ENCODE measurements at regions not wholly inside any gene's neighbourhood (a gene's known extent, or its start where the extent isn't known, plus 50 kb on each side); places are given as distances from the start of the nearest gene placed in this dataset.
A peak's percentile ranks its signal among the peaks of the same experiment; 100 is the strongest.

GRCh38 chr6:137365707-137366437, 128.3 kb downstream of the OLIG3 start:
- H3K4me1 Mint-ChIP-seq: peaks cover 29% of the 10 kb centered on the region
- no peaks in the 10 kb centered on the region for H3K36me3 Mint-ChIP-seq
- POLR2A ChIA-PET: interaction anchor here (0.6 kb wide), 1 partner anchor 1150 kb away, joined by 3 read pairs; no protein-coding TSS in a partner anchor
- H3K27me3 Mint-ChIP-seq (ENCODE audit: low read depth): no peaks in the 10 kb centered on the region
- TF ChIP-seq ETV6 (CRISPR knock-in tag; IDR thresholded peaks at IDR 0.05): peak; percentile 51; the same call in 1 of the 2 replicates
- no peak for TF ChIP-seq ZBTB21 (CRISPR knock-in tag; IDR thresholded peaks at IDR 0.05; ENCODE audit: borderline replicate concordance)
- TF ChIP-seq SP1 (CRISPR knock-in tag; conservative IDR thresholded peaks at IDR 0.05): no peak
- TF ChIP-seq, protein P1, sequence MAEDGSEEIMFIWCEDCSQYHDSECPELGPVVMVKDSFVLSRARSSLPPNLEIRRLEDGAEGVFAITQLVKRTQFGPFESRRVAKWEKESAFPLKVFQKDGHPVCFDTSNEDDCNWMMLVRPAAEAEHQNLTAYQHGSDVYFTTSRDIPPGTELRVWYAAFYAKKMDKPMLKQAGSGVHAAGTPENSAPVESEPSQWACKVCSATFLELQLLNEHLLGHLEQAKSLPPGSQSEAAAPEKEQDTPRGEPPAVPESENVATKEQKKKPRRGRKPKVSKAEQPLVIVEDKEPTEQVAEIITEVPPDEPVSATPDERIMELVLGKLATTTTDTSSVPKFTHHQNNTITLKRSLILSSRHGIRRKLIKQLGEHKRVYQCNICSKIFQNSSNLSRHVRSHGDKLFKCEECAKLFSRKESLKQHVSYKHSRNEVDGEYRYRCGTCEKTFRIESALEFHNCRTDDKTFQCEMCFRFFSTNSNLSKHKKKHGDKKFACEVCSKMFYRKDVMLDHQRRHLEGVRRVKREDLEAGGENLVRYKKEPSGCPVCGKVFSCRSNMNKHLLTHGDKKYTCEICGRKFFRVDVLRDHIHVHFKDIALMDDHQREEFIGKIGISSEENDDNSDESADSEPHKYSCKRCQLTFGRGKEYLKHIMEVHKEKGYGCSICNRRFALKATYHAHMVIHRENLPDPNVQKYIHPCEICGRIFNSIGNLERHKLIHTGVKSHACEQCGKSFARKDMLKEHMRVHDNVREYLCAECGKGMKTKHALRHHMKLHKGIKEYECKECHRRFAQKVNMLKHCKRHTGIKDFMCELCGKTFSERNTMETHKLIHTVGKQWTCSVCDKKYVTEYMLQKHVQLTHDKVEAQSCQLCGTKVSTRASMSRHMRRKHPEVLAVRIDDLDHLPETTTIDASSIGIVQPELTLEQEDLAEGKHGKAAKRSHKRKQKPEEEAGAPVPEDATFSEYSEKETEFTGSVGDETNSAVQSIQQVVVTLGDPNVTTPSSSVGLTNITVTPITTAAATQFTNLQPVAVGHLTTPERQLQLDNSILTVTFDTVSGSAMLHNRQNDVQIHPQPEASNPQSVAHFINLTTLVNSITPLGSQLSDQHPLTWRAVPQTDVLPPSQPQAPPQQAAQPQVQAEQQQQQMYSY (CRISPR knock-in tag; IDR thresholded peaks at IDR 0.05): no peak
- no peak for TF ChIP-seq JAZF1 (CRISPR knock-in tag; IDR thresholded peaks at IDR 0.05)
- TF ChIP-seq MLX (CRISPR knock-in tag; IDR thresholded peaks at IDR 0.05): no peak
- H3K27ac Mint-ChIP-seq: no peak overlapping the region
- CTCF ChIA-PET: interaction anchor here (0.8 to 1.2 kb wide), 2 partner anchors 223 to 289 kb away, joined by 4 read pairs; no protein-coding TSS in a partner anchor
- H3K9me3 Mint-ChIP-seq: no peaks in the 10 kb centered on the region
- ATAC-seq (peak; percentile 76), DNase-seq (ENCODE audit: low spot score) (no peak)
- H3K4me3 Mint-ChIP-seq: no peak overlapping the region

DNA sequence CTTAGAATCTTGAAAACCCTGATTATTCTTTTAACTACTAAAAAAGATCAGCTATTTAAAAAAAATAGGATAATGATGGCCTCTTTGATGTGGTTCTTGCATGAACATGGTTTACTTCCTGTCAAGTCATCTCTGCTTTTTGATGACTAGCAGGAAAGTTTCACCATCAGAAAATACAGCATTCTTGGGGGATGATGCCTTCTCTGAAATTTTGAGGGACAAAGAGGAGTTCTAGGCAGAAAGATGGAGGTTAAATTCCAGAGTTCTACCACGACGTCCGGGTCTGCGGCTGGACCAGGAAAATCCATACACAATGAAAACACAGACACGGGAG, 130.4 kb downstream of the OLIG3 start:
- CTCF ChIA-PET: no interaction called here
- no peaks in the 10 kb centered on the region for H3K36me3 Mint-ChIP-seq
- POLR2A ChIA-PET: no interaction called here

More for the DNA sequence above, 130.4 kb downstream of the OLIG3 start:
- H3K4me3 Mint-ChIP-seq: no peak overlapping the region
- H3K27ac Mint-ChIP-seq: peak overlapping the region; percentile 60; the same call in 1 of the 2 replicates
- ATAC-seq (no peak), DNase-seq (ENCODE audit: low spot score) (no peak)
- peaks cover 14% of the 10 kb centered on the region for H3K4me1 Mint-ChIP-seq
- TF ChIP-seq NR1H2 (CRISPR knock-in tag; IDR thresholded peaks at IDR 0.05) (no peak), USF2 (CRISPR knock-in tag; IDR thresholded peaks at IDR 0.05) (no peak), ZNF138 (CRISPR knock-in tag; conservative IDR thresholded peaks at IDR 0.05) (no peak), ZNF532 (CRISPR knock-in tag; IDR thresholded peaks at IDR 0.05; ENCODE audit: borderline replicate concordance) (no peak), ZNF219 (CRISPR knock-in tag; IDR thresholded peaks at IDR 0.05; ENCODE audit: borderline replicate concordance) (no peak), CREB1 (CRISPR knock-in tag; IDR thresholded peaks at IDR 0.05) (no peak), CBFB (CRISPR knock-in tag; IDR thresholded peaks at IDR 0.05; ENCODE audit: low read depth) (no peak), ZNF416 (CRISPR knock-in tag; IDR thresholded peaks at IDR 0.05) (no peak), ZNF281 (CRISPR knock-in tag; IDR thresholded peaks at IDR 0.05) (no peak), GABPB1 (CRISPR knock-in tag; IDR thresholded peaks at IDR 0.05) (no peak), MYBL2 (CRISPR knock-in tag; IDR thresholded peaks at IDR 0.05) (no peak), ELF4 (CRISPR knock-in tag; IDR thresholded peaks at IDR 0.05; ENCODE audit: low read depth) (no peak), CTCF (IDR thresholded peaks at IDR 0.05) (no peak)
- no peaks in the 10 kb centered on the region for H3K9me3 Mint-ChIP-seq
- H3K27me3 Mint-ChIP-seq (ENCODE audit: low read depth): no peaks in the 10 kb centered on the region
